K562 (cell line): ENCODE measurements at regions not wholly inside any gene's neighbourhood (a gene's known extent, or its start where the extent isn't known, plus 50 kb on each side); places are given as distances from the start of the nearest gene placed in this dataset.

Source experiments
- CBFA2T3 ChIP-seq: fragments of 450-650 bp; IDR thresholded peaks from 2 replicates; pipeline ENCODE4 v1.6.1; 2017
- CBX2 ChIP-seq: fragments of 200-600 bp; sonication (generic); IDR thresholded peaks from one replicate; pipeline ENCODE4 v1.6.1; 2012; ENCODE audit warnings: mild to moderate bottlenecking, low read length, inconsistent platforms; ENCODE audit not compliant: insufficient read depth, poor library complexity, severe bottlenecking
- GATAD2A ChIP-seq: fragments of 450-650 bp; IDR thresholded peaks from 2 replicates; pipeline ENCODE4 v1.6.1; 2017
- PCBP1 ChIP-seq: fragments of 200-400 bp; formaldehyde crosslinking; IDR thresholded peaks from 2 replicates; pipeline ENCODE4 v1.6.1; 2018; ENCODE audit warnings: mild to moderate bottlenecking, low read depth, low read length; ENCODE audit not compliant: poor library complexity, severe bottlenecking
- PML ChIP-seq: IDR thresholded peaks from 2 replicates; pipeline ENCODE4 v1.6.1; 2012; ENCODE audit warnings: low read length, inconsistent platforms
- SMAD2 ChIP-seq: fragments of 150-350 bp; IDR thresholded peaks from 2 replicates; pipeline ENCODE4 v1.6.1; 2014; ENCODE audit warnings: low read depth, mild to moderate bottlenecking, low read length
- ZFP1 ChIP-seq: fragments of 450-650 bp; formaldehyde crosslinking; IDR thresholded peaks from 2 replicates; pipeline ENCODE4 v1.4.0; 2020; ENCODE audit warnings: mild to moderate bottlenecking, mixed read lengths
- ZNF444 ChIP-seq: fragments of 250-450 bp; sonication (Bioruptor Pico); IDR thresholded peaks from 2 replicates; pipeline ENCODE4 v1.4.0; 2020; ENCODE audit warnings: mild to moderate bottlenecking, moderate library complexity
- TF ChIP-seq, protein P1 (sequence below): IDR thresholded peaks from 2 replicates; pipeline ENCODE4 v1.6.1; 2016; ENCODE audit warnings: missing genetic modification characterization, missing compliant biosample characterization
- TF ChIP-seq, protein P2 (sequence below): fragments of 450-650 bp; formaldehyde crosslinking; IDR thresholded peaks from 2 replicates; pipeline ENCODE4 v1.4.0; 2022; ENCODE audit warnings: missing genetic modification characterization
- TF ChIP-seq, protein P3 (sequence below), 2 experiments: fragments of 450-650 bp in 1 of 2; sonication (generic) in 1 of 2; formaldehyde crosslinking in 1 of 2; IDR thresholded peaks; 2 replicates each; pipeline versions ENCODE4 v1.7.1 to v1.9.0; 2016 to 2022; ENCODE audit warnings: inconsistent platforms in 1 of 2, mild to moderate bottlenecking in 1 of 2, missing genetic modification reagents in 1 of 2
- TF ChIP-seq, protein P4 (sequence below): fragments of 450-650 bp; IDR thresholded peaks from 2 replicates; pipeline ENCODE4 v1.6.1; 2014; ENCODE audit warnings: low read depth, mild to moderate bottlenecking, moderate library complexity, borderline replicate concordance

DNA sequence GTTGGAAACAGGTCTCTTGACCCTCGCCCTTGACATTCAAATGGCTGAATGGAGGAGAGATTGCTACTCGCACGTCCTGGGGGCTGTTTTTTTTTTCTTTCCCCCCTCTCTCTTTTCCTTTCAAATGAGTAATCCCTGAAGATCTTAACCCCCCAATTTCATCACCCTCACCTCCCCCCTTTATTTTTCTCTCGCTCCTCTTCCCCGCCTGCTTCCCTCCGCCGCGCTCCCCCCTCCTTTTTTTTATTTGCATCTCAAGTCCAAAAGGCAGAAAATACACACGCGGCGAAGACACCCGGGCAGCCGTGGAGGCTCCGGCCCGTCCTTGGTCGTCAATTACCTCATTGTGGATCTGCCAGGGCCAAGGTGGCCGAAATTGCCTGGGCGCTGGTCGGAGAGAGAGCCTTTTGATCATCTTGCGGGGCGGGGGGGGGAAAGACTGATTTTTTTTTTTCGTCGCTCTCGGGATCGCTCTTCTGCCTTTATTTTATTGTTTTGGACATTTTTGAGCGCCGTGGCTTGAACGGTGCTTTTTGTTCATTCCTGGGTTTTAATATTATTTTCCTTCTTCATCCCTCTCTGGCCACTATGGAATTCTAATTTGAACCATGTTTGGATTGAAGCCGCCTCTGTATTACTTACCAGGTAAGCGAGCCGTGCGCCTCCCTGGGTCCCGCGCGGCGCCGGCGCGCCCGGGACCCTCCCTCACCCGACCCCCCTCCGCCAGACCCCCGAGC, 57.2 kb upstream of the GSE1 start (continued):
- no peak for TF ChIP-seq CBX2
- TF ChIP-seq, protein P1, sequence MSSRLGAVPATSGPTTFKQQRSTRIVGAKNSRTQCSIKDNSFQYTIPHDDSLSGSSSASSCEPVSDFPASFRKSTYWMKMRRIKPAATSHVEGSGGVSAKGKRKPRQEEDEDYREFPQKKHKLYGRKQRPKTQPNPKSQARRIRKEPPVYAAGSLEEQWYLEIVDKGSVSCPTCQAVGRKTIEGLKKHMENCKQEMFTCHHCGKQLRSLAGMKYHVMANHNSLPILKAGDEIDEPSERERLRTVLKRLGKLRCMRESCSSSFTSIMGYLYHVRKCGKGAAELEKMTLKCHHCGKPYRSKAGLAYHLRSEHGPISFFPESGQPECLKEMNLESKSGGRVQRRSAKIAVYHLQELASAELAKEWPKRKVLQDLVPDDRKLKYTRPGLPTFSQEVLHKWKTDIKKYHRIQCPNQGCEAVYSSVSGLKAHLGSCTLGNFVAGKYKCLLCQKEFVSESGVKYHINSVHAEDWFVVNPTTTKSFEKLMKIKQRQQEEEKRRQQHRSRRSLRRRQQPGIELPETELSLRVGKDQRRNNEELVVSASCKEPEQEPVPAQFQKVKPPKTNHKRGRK (tag): peak; percentile 88
- TF ChIP-seq, protein P2, sequence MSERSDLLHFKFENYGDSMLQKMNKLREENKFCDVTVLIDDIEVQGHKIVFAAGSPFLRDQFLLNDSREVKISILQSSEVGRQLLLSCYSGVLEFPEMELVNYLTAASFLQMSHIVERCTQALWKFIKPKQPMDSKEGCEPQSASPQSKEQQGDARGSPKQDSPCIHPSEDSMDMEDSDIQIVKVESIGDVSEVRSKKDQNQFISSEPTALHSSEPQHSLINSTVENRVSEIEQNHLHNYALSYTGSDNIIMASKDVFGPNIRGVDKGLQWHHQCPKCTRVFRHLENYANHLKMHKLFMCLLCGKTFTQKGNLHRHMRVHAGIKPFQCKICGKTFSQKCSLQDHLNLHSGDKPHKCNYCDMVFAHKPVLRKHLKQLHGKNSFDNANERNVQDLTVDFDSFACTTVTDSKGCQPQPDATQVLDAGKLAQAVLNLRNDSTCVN: no peak
- TF ChIP-seq, protein P3, sequence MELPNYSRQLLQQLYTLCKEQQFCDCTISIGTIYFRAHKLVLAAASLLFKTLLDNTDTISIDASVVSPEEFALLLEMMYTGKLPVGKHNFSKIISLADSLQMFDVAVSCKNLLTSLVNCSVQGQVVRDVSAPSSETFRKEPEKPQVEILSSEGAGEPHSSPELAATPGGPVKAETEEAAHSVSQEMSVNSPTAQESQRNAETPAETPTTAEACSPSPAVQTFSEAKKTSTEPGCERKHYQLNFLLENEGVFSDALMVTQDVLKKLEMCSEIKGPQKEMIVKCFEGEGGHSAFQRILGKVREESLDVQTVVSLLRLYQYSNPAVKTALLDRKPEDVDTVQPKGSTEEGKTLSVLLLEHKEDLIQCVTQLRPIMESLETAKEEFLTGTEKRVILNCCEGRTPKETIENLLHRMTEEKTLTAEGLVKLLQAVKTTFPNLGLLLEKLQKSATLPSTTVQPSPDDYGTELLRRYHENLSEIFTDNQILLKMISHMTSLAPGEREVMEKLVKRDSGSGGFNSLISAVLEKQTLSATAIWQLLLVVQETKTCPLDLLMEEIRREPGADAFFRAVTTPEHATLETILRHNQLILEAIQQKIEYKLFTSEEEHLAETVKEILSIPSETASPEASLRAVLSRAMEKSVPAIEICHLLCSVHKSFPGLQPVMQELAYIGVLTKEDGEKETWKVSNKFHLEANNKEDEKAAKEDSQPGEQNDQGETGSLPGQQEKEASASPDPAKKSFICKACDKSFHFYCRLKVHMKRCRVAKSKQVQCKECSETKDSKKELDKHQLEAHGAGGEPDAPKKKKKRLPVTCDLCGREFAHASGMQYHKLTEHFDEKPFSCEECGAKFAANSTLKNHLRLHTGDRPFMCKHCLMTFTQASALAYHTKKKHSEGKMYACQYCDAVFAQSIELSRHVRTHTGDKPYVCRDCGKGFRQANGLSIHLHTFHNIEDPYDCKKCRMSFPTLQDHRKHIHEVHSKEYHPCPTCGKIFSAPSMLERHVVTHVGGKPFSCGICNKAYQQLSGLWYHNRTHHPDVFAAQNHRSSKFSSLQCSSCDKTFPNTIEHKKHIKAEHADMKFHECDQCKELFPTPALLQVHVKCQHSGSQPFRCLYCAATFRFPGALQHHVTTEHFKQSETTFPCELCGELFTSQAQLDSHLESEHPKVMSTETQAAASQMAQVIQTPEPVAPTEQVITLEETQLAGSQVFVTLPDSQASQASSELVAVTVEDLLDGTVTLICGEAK (IDR thresholded peaks at IDR 0.05): peak; percentile 68
- TF ChIP-seq, protein P3 (CRISPR knock-in tag; IDR thresholded peaks at IDR 0.05): no peak
- TF ChIP-seq CBFA2T3: no peak
- TF ChIP-seq ZFP1 (CRISPR knock-in tag): no peak
- no peak for TF ChIP-seq ZNF444 (CRISPR knock-in tag)
- TF ChIP-seq, protein P4, sequence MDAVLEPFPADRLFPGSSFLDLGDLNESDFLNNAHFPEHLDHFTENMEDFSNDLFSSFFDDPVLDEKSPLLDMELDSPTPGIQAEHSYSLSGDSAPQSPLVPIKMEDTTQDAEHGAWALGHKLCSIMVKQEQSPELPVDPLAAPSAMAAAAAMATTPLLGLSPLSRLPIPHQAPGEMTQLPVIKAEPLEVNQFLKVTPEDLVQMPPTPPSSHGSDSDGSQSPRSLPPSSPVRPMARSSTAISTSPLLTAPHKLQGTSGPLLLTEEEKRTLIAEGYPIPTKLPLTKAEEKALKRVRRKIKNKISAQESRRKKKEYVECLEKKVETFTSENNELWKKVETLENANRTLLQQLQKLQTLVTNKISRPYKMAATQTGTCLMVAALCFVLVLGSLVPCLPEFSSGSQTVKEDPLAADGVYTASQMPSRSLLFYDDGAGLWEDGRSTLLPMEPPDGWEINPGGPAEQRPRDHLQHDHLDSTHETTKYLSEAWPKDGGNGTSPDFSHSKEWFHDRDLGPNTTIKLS: no peak
- no peak for TF ChIP-seq GATAD2A
- no peak; the same call in 1 of the 2 replicates for TF ChIP-seq PML
- TF ChIP-seq PCBP1: no peak
- no peak for TF ChIP-seq SMAD2
